IPS DF 6.9 (cell line): ENCODE measurements at regions not wholly inside any gene's neighbourhood (a gene's known extent, or its start where the extent isn't known, plus 50 kb on each side); places are given as distances from the start of the nearest gene placed in this dataset.

ENCODE experiments used
- DNase-seq: peaks from one replicate; pipeline ENCODE4 v3.0.0-alpha.2; 2013; ENCODE audit warnings: low read depth, low spot score
- H3K27ac ChIP-seq: one replicate; pipeline ENCODE4 v1.5.1; 2013; ENCODE audit warnings: low read length, control low read depth
- H3K27me3 ChIP-seq: 2 replicates; pipeline ENCODE4 v1.6.1; 2013; ENCODE audit warnings: mild to moderate bottlenecking, low read length; ENCODE audit not compliant: control insufficient read depth, insufficient read depth
- H3K36me3 ChIP-seq: 2 replicates; pipeline ENCODE4 v1.6.1; 2013; ENCODE audit warnings: low read length; ENCODE audit not compliant: control insufficient read depth, insufficient read depth
- H3K4me1 ChIP-seq: 2 replicates; pipeline ENCODE4 v1.6.1; 2013; ENCODE audit warnings: low read length; ENCODE audit not compliant: control insufficient read depth, insufficient read depth
- H3K4me3 ChIP-seq: 2 replicates; pipeline ENCODE4 v1.5.1; 2013; ENCODE audit warnings: mild to moderate bottlenecking, low read length
- H3K9me3 ChIP-seq: 2 replicates; pipeline ENCODE4 v1.6.1; 2013; ENCODE audit warnings: low read length, inconsistent platforms; ENCODE audit not compliant: control insufficient read depth, insufficient read depth
- WGBS: extraction: QIAGEN DNeasy Blood & Tissue Kit; methylation state at CpG from one replicate; pipeline ENCODE4 v1.1.7; 2013; ENCODE audit warnings: mixed read lengths, missing lambda C conversion rate; ENCODE audit not compliant: insufficient read length, insufficient coverage; 5-methylcytosine and 5-hydroxymethylcytosine counted together

- Histone ChIP-seq H3K27ac (no peak overlapping the region), H3K4me3 (no peak overlapping the region), H3K4me1 (no peaks in the 10 kb centered on the region), H3K9me3 (no peaks in the 10 kb centered on the region), H3K27me3 (no peaks in the 10 kb centered on the region), H3K36me3 (no peaks in the 10 kb centered on the region)
- no peak for DNase-seq
- WGBS: no CpG with 5 or more reads among the region's 17 CpGs
Measured at GRCh38 chr3:13208706-13209633, 135.7 kb upstream of the IQSEC1 start.

- Histone ChIP-seq H3K27me3 (no peaks in the 10 kb centered on the region), H3K4me3 (no peak overlapping the region), H3K27ac (no peak overlapping the region), H3K4me1 (no peaks in the 10 kb centered on the region), H3K36me3 (no peaks in the 10 kb centered on the region), H3K9me3 (no peaks in the 10 kb centered on the region)
- no CpG with 5 or more reads among the region's 11 CpGs for WGBS
- DNase-seq: no peak
Measured at GRCh38 chr3:13207975-13208705, 134.9 kb upstream of the IQSEC1 start.

- Histone ChIP-seq H3K9me3 (no peaks in the 10 kb centered on the region), H3K4me1 (no peaks in the 10 kb centered on the region), H3K27ac (no peak overlapping the region), H3K27me3 (no peaks in the 10 kb centered on the region), H3K36me3 (no peaks in the 10 kb centered on the region), H3K4me3 (no peak overlapping the region)
- WGBS: no CpG with 5 or more reads among the region's 9 CpGs
- no peak for DNase-seq
Measured at GRCh38 chr3:13207578-13207922, 134.3 kb upstream of the IQSEC1 start.

- WGBS: no CpG with 5 or more reads among the region's 20 CpGs
- Histone ChIP-seq H3K27ac (no peak overlapping the region), H3K27me3 (no peaks in the 10 kb centered on the region), H3K4me3 (no peak overlapping the region), H3K4me1 (no peaks in the 10 kb centered on the region), H3K36me3 (no peaks in the 10 kb centered on the region), H3K9me3 (no peaks in the 10 kb centered on the region)
- no peak for DNase-seq
Measured at GRCh38 chr3:13206799-13207577, 133.8 kb upstream of the IQSEC1 start.

- 100% methylated on average over 2 of the region's 3 CpGs for WGBS
- Histone ChIP-seq H3K27me3 (no peaks in the 10 kb centered on the region), H3K27ac (no peak overlapping the region), H3K4me3 (no peak overlapping the region), H3K4me1 (no peaks in the 10 kb centered on the region), H3K9me3 (no peaks in the 10 kb centered on the region), H3K36me3 (no peaks in the 10 kb centered on the region)
- DNase-seq: no peak
Measured at GRCh38 chr3:13205567-13206143, 132.4 kb upstream of the IQSEC1 start.

GRCh38 chr3:13204177-13204581, 130.9 kb upstream of the IQSEC1 start:
- no peaks in the 10 kb centered on the region for H3K9me3 ChIP-seq
- DNase-seq: no peak
- no peak overlapping the region for H3K4me3 ChIP-seq
- no peak overlapping the region for H3K27ac ChIP-seq
- no peaks in the 10 kb centered on the region for H3K36me3 ChIP-seq
- no CpG with 5 or more reads among the region's 34 CpGs for WGBS
- H3K4me1 ChIP-seq: peaks cover 3% of the 10 kb centered on the region; the same call in 1 of the 2 replicates
- H3K27me3 ChIP-seq: no peaks in the 10 kb centered on the region

- H3K36me3 ChIP-seq: no peaks in the 10 kb centered on the region
- no CpG with 5 or more reads among the region's 22 CpGs for WGBS
- H3K27ac ChIP-seq: no peak overlapping the region
- H3K9me3 ChIP-seq: no peaks in the 10 kb centered on the region
- H3K4me1 ChIP-seq: peaks cover 3% of the 10 kb centered on the region; the same call in 1 of the 2 replicates
- no peak overlapping the region for H3K4me3 ChIP-seq
- no peak for DNase-seq
- no peaks in the 10 kb centered on the region for H3K27me3 ChIP-seq
Measured at GRCh38 chr3:13203398-13204176, 130.4 kb upstream of the IQSEC1 start.

- no CpG with 5 or more reads among the region's 16 CpGs for WGBS
- Histone ChIP-seq H3K36me3 (no peaks in the 10 kb centered on the region), H3K9me3 (no peaks in the 10 kb centered on the region), H3K4me1 (peaks cover 3% of the 10 kb centered on the region; the same call in 1 of the 2 replicates), H3K27me3 (no peaks in the 10 kb centered on the region), H3K4me3 (no peak overlapping the region), H3K27ac (no peak overlapping the region)
- no peak for DNase-seq
Measured at GRCh38 chr3:13202744-13203397, 129.6 kb upstream of the IQSEC1 start.

GRCh38 chr3:13201851-13202250, 128.6 kb upstream of the IQSEC1 start:
- H3K4me3 ChIP-seq: no peak overlapping the region
- WGBS: no CpG with 5 or more reads among the region's 3 CpGs
- H3K4me1 ChIP-seq: peaks cover 3% of the 10 kb centered on the region; the same call in 1 of the 2 replicates
- H3K9me3 ChIP-seq: no peaks in the 10 kb centered on the region
- DNase-seq: no peak
- no peaks in the 10 kb centered on the region for H3K36me3 ChIP-seq
- no peak overlapping the region for H3K27ac ChIP-seq
- no peaks in the 10 kb centered on the region for H3K27me3 ChIP-seq
